ENCODE measurements at regions not wholly inside any gene's neighbourhood (a gene's known extent, or its start where the extent isn't known, plus 50 kb on each side); places are given as distances from the start of the nearest gene placed in this dataset.

DNA sequence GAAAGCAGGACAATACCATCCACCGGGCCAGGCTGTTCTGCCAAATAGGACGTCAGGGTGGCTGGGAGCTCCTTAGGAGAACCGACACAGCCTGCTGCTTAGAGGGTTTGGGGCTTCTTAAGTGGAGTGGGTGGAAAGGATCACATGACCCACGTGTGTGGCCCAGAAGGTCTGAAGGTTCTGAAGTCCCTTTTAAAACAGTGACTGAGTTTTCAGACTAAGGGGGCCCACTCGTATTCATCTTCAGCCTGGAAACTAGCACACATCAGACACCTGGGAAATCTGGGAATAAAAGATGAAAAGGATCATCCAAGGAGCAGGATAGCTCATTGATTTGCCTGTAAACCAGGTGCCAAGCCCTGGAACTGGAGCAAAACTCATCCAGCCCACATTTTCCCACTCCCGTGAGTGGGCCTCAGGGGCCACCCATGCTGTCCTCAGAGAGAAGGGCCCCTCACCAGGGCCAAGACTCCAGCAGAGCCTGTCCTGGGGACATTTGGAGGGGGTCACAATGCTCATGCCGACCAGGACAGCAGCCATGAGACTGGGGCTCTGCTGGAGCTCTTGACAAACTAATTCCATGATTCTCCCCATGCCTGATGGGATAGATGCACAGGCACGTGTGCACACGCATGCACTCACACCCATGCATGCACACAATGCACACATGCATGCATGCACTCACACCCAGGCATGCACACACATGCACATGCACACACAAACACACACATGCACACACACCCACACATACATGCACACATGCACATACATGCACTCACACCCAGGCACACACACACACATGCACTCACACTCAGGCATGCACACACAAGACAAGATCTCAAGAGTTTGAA is 168.8 kb upstream of the PPP2R2D start:
- Histone ChIP-seq H3K4me3 (no peak overlapping the region), H3K27me3 (replicated peaks in 1 of 2; ENCODE audit: control insufficient read depth in 2 of 2, insufficient read depth in 2 of 2, low read length in 1 of 2) (no peaks in the 10 kb centered on the region), H3K79me2 (ENCODE audit: control insufficient read depth, insufficient read depth, low read length) (no peaks in the 10 kb centered on the region), H4K20me1 (ENCODE audit: control insufficient read depth, insufficient read depth) (no peaks in the 10 kb centered on the region), H3K4me2 (ENCODE audit: control insufficient read depth, insufficient read depth) (no peak overlapping the region), H3K9me3 (replicated peaks; ENCODE audit: control insufficient read depth, insufficient read depth, low read length) (no peaks in the 10 kb centered on the region; the same call in 2 of the 3 replicates), H3K4me1 (ENCODE audit: control insufficient read depth, insufficient read depth, low read length) (no peaks in the 10 kb centered on the region), H3K9ac (ENCODE audit: control insufficient read depth, insufficient read depth, low read length) (no peak overlapping the region), H3K27ac (ENCODE audit: control insufficient read depth, insufficient read depth) (no peak overlapping the region), H2AFZ (ENCODE audit: control insufficient read depth, low read depth, low read length) (no peak overlapping the region), H3K36me3 (ENCODE audit: control insufficient read depth in 2 of 2, insufficient read depth in 2 of 2, low read length in 1 of 2) (no peaks in the 10 kb centered on the region; a peak in 1 of 4 replicates)
- intact Hi-C loops (cut with micrococcal nuclease; ENCODE audit: unreplicated experiment): no loop called here
- WGBS (ENCODE audit: insufficient coverage, insufficient replicate concordance, low lambda C conversion rate, missing lambda C conversion rate): 21% methylated on average over 9 of the region's 9 CpGs
- FAIRE-seq (no peak), ATAC-seq (no peak), DNase-seq (ENCODE audit: low read depth, low spot score) (no peak)
- ChIA-PET CTCF (no interaction called here), SMC1A (ENCODE audit: uncharacterized antibody, unreplicated experiment) (no interaction called here), POLR2A (no interaction called here), RAD21 (ENCODE audit: unreplicated experiment) (no interaction called here)
- no peak for TF ChIP-seq HDAC6 (IDR thresholded peaks at IDR 0.05; ENCODE audit: unreplicated experiment)
- no peak for TF ChIP-seq ZSCAN29 (IDR thresholded peaks at IDR 0.05)
- TF ChIP-seq RELA (IDR thresholded peaks at IDR 0.05; ENCODE audit: borderline replicate concordance, partially characterized antibody): no peak
- TF ChIP-seq NFYB (IDR thresholded peaks at IDR 0.05; ENCODE audit: insufficient read depth, low read depth, low read length): no peak
- no TSS peak for BruUV-seq (replicated peaks)
- in situ Hi-C loops (cut with MboI): no loop called here

DNA sequence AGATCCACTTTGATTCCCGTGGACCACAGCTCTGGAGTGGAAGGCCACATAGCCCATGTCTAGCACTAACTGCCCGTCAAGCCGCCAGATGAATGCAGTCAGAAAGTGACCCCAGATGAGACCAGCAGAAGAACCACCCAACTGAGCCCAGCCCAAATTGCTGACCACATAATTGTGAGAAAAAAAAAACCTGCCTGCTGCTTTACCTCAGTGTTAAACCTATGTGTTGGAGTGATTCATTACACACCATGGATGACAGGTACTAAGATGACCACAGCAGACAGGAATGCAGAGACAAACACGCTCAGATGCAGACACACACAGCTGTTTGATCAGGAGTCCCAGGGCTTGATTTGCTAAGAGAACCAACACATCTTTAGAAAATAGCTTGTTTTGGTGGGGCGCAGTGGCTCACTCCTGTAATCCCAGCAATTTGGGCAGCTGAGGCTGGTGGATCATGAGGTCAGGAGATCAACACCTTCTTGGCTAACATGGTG is 168.1 kb upstream of the PPP2R2D start:
- DNase-seq (ENCODE audit: low read depth, low spot score): no peak
- no peak overlapping the region for H3K27ac ChIP-seq (ENCODE audit: control insufficient read depth, insufficient read depth)
- TF ChIP-seq, protein P1, sequence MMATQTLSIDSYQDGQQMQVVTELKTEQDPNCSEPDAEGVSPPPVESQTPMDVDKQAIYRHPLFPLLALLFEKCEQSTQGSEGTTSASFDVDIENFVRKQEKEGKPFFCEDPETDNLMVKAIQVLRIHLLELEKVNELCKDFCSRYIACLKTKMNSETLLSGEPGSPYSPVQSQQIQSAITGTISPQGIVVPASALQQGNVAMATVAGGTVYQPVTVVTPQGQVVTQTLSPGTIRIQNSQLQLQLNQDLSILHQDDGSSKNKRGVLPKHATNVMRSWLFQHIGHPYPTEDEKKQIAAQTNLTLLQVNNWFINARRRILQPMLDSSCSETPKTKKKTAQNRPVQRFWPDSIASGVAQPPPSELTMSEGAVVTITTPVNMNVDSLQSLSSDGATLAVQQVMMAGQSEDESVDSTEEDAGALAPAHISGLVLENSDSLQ (IDR thresholded peaks at IDR 0.05): no peak
- no peak for TF ChIP-seq EGR1 (IDR thresholded peaks at IDR 0.05; ENCODE audit: borderline replicate concordance in 1 of 2, low read depth in 2 of 2, low read length in 2 of 2)
- no peak for TF ChIP-seq E4F1 (IDR thresholded peaks at IDR 0.05; ENCODE audit: borderline replicate concordance, partially characterized antibody)
- TF ChIP-seq FOXM1 (IDR thresholded peaks at IDR 0.05; ENCODE audit: low read depth, low read length): no peak
- TF ChIP-seq NR2C2 (IDR thresholded peaks at IDR 0.05; ENCODE audit: borderline replicate concordance, control insufficient read depth, insufficient read length, low read depth): no peak
- ChIA-PET RAD21 (ENCODE audit: unreplicated experiment) (no interaction called here), SMC1A (ENCODE audit: uncharacterized antibody, unreplicated experiment) (no interaction called here), POLR2A (no interaction called here), CTCF (no interaction called here)
- H3K4me3 ChIP-seq: no peak overlapping the region
- H3K4me2 ChIP-seq (ENCODE audit: control insufficient read depth, insufficient read depth): no peak overlapping the region
- no peak overlapping the region for H2AFZ ChIP-seq (ENCODE audit: control insufficient read depth, low read depth, low read length)
- no peaks in the 10 kb centered on the region for H4K20me1 ChIP-seq (ENCODE audit: control insufficient read depth, insufficient read depth)
- H3K27me3 ChIP-seq (replicated peaks in 1 of 2; ENCODE audit: control insufficient read depth in 2 of 2, insufficient read depth in 2 of 2, low read length in 1 of 2): no peaks in the 10 kb centered on the region
- FAIRE-seq: no peak
- no TSS peak for BruUV-seq (replicated peaks)
- intact Hi-C loops (cut with micrococcal nuclease; ENCODE audit: unreplicated experiment) (no loop called here), in situ Hi-C loops (cut with MboI) (no loop called here)
- H3K9me3 ChIP-seq (replicated peaks; ENCODE audit: control insufficient read depth, insufficient read depth, low read length): no peaks in the 10 kb centered on the region; the same call in 2 of the 3 replicates
- no peak overlapping the region for H3K9ac ChIP-seq (ENCODE audit: control insufficient read depth, insufficient read depth, low read length)
- WGBS (ENCODE audit: insufficient coverage, insufficient replicate concordance, low lambda C conversion rate, missing lambda C conversion rate): 53% methylated on average over 5 of the region's 5 CpGs
- H3K4me1 ChIP-seq (ENCODE audit: control insufficient read depth, insufficient read depth, low read length): no peaks in the 10 kb centered on the region
- no peaks in the 10 kb centered on the region for H3K36me3 ChIP-seq (ENCODE audit: control insufficient read depth in 2 of 2, insufficient read depth in 2 of 2, low read length in 1 of 2)
- no peaks in the 10 kb centered on the region for H3K79me2 ChIP-seq (ENCODE audit: control insufficient read depth, insufficient read depth, low read length)
- ATAC-seq: no peak
